ENCODE measurements at regions not wholly inside any gene's neighbourhood (a gene's known extent, or its start where the extent isn't known, plus 50 kb on each side); places are given as distances from the start of the nearest gene placed in this dataset.

DNA sequence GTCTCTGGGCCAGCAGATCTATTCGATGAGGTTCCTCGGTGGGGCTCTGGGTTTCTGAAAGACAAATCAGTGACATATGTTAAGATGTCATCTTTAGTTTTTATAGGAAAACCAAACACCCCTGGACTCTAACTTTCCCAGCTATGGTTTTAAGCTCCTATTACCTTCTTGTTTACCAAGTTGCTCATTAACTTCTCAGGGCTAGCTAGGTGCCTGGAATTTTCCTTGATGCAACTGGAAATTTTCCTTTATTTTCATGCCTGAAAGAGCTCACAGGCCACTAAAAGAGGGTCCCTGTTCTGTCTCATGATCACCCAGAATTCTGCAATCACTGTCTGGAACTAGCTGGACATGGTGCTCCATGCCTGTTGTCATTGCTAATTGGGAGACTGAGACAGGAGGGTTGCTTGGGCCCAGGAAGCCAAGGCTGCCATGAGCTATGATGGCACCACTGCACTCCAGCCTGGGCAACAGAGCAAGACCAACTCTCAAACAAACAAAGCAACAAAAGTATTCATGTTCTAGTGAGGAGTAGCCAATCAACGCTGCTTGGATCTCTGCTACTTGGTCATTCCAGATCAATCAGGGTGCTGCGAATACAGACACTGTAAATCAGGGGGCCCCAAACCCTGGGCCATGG, 1173.5 kb upstream of the AUTS2 start:
- H3K23ac ChIP-seq (ENCODE audit: insufficient read length): no peak overlapping the region
- no peak overlapping the region for H3K27ac ChIP-seq (ENCODE audit: low read depth, low read length)
- FAIRE-seq: no peak
- no peak overlapping the region for H3K18ac ChIP-seq (ENCODE audit: extremely low read depth, low read length)
- no peak overlapping the region for H4K91ac ChIP-seq (replicated peaks; ENCODE audit: insufficient read length, low read length)
- H3K23me2 ChIP-seq (ENCODE audit: low read depth, low read length): no peaks in the 10 kb centered on the region; the same call in 1 of the 2 replicates
- no peaks in the 10 kb centered on the region for H3K9me3 ChIP-seq (ENCODE audit: insufficient read depth in 2 of 2, low read depth in 1 of 2, low read length in 1 of 2)
- H2BK15ac ChIP-seq (ENCODE audit: low read length): no peak overlapping the region
- no peak overlapping the region for H3K14ac ChIP-seq (ENCODE audit: insufficient read length)
- no peak overlapping the region for H2BK5ac ChIP-seq (ENCODE audit: low read depth, low read length)
- H4K5ac ChIP-seq (ENCODE audit: insufficient read length, low read depth, low read length): no peak overlapping the region
- WGBS, 2 experiments (ENCODE audit: extremely low coverage in 1 of 2, insufficient coverage in 1 of 2, insufficient read length in 1 of 2, insufficient replicate concordance in 2 of 2, low coverage in 1 of 2, low lambda C conversion rate in 2 of 2, missing lambda C conversion rate in 1 of 2): 96% methylated on average over 4 of the region's 4 CpGs; no CpG with 5 or more reads in 1 of the 2 experiments
- H4K8ac ChIP-seq (ENCODE audit: extremely low read depth, insufficient read depth, low read length): no peak overlapping the region
- POLR2A ChIA-PET (ENCODE audit: partially characterized antibody): no interaction called here
- H2BK12ac ChIP-seq (ENCODE audit: low read depth, low read length): peak overlapping the region; percentile 96; the same call in 1 of the 2 replicates
- H3K36me3 ChIP-seq (ENCODE audit: control insufficient read depth in 2 of 4, insufficient read depth in 4 of 4, low read length in 3 of 4): no peaks in the 10 kb centered on the region
- no peak overlapping the region for H2BK20ac ChIP-seq (ENCODE audit: low read length)
- no peaks in the 10 kb centered on the region for H3K79me1 ChIP-seq (ENCODE audit: low read depth, low read length)
- H3K79me2 ChIP-seq (ENCODE audit: control insufficient read depth in 1 of 2, insufficient read depth in 2 of 2, low read length in 2 of 2): no peaks in the 10 kb centered on the region
- no peak overlapping the region for H2AFZ ChIP-seq (ENCODE audit: low read length)
- H2BK120ac ChIP-seq (replicated peaks; ENCODE audit: low read depth, low read length): no peak overlapping the region
- no peak for DNase-seq (ENCODE audit: low read depth in 1 of 2, low spot score in 2 of 2)
- no peak overlapping the region for H3K9ac ChIP-seq (replicated peaks in 1 of 4; ENCODE audit: extremely low read depth in 1 of 4, low read depth in 3 of 4, low read length in 3 of 4)
- no peaks in the 10 kb centered on the region for H4K20me1 ChIP-seq (replicated peaks in 1 of 2; ENCODE audit: control insufficient read depth in 1 of 2, insufficient read depth in 2 of 2, low read length in 2 of 2)
- H3K56ac ChIP-seq (replicated peaks; ENCODE audit: insufficient read length, low read depth, low read length): no peak overlapping the region
- peaks cover 0 to 7% (median 1%) of the 10 kb centered on the region in 4 experiments; a peak in 2 of 7 replicates for H3K4me1 ChIP-seq (replicated peaks in 1 of 4; ENCODE audit: control insufficient read depth in 3 of 4, insufficient read depth in 4 of 4, low read length in 3 of 4)
- H3K4me2 ChIP-seq (ENCODE audit: insufficient read depth in 1 of 2, low read depth in 2 of 2, low read length in 2 of 2): no peak overlapping the region
- H3K4me3 ChIP-seq (ENCODE audit: extremely low read depth in 1 of 4, insufficient read depth in 2 of 4, low read depth in 3 of 4, low read length in 4 of 4): no peak overlapping the region
- no peak overlapping the region for H2AK5ac ChIP-seq (ENCODE audit: low read depth, low read length)
- H3K27me3 ChIP-seq (replicated peaks in 1 of 4; ENCODE audit: control insufficient read depth in 3 of 4, extremely low read depth in 1 of 4, insufficient read depth in 3 of 4, low read length in 3 of 4): no peaks in the 10 kb centered on the region
- CTCF ChIA-PET (ENCODE audit: partially characterized antibody): interaction anchor here (0.5 to 2.1 kb wide), 10 partner anchors 10 to 280 kb away, joined by 3 to 7 read pairs (median 3); no protein-coding TSS in a partner anchor
- H3K4ac ChIP-seq (replicated peaks; ENCODE audit: insufficient read length, low read depth, low read length): no peak overlapping the region

Data from H1 (cell line).